GM12878 (cell line): ENCODE measurements at regions not wholly inside any gene's neighbourhood (a gene's known extent, or its start where the extent isn't known, plus 50 kb on each side); places are given as distances from the start of the nearest gene placed in this dataset.

Source experiments
- ATAC-seq: fragments of 200-7000 bp; cut with Tn5 transposase; 3 replicates; pipeline ENCODE4 v1.9.1; 2020; ENCODE audit warnings: mild to moderate bottlenecking, moderate library complexity
- BruUV-seq: library from RNA; stranded (reverse); fragments of 400-500 nt; replicated peaks from 2 replicates; lab custom pipeline; 2021; lab: Mats Ljungman, UMichigan
- CTCF ChIA-PET: fragments of 300-600 bp; sonication (Branson Sonifier 250); formaldehyde crosslinking; extraction: SDS; loops from one replicate; lab custom pipeline; 2021; ENCODE audit warnings: inconsistent platforms; lab: Yijun Ruan, JAX
- POLR2A ChIA-PET: fragments of 350-600 bp; formaldehyde crosslinking; extraction: SDS; loops from one replicate; lab custom pipeline; 2021; ENCODE audit warnings: inconsistent platforms; lab: Charles Lee
- RAD21 ChIA-PET: fragments of 300-600 bp; sonication (Branson Sonifier 250); formaldehyde crosslinking; loops from one replicate; lab custom pipeline; 2023; ENCODE audit warnings: antibody characterized with exemption; ENCODE audit not compliant: unreplicated experiment; lab: Charles Lee
- SMC1A ChIA-PET: fragments of 300-600 bp; sonication (Branson Sonifier 250); formaldehyde crosslinking; loops from one replicate; lab custom pipeline; 2023; ENCODE audit not compliant: unreplicated experiment, uncharacterized antibody; lab: Charles Lee
- DNase-seq: peaks from one replicate; pipeline ENCODE4 v3.0.0-alpha.2; 2011; ENCODE audit warnings: low read depth, low spot score
- FAIRE-seq: peaks from 3 replicates; lab custom pipeline; 2011; peaks lifted over from hg19 to GRCh38; lab: Jason Lieb, UNC
- H2AFZ ChIP-seq: 2 replicates; pipeline ENCODE4 v1.6.0; 2011; ENCODE audit warnings: low read depth, low read length, control low read depth; ENCODE audit not compliant: control insufficient read depth
- H3K27ac ChIP-seq: 2 replicates; pipeline ENCODE4 v1.5.1; 2011; ENCODE audit warnings: control low read depth; ENCODE audit not compliant: control insufficient read depth, insufficient read depth
- H3K27me3 ChIP-seq, 2 experiments: replicated peaks in 1 of 2; 2 replicates each; pipeline versions ENCODE4 v1.6.0 to v1.6.1; 2011; ENCODE audit warnings: low read length in 1 of 2; ENCODE audit not compliant: control insufficient read depth in 2 of 2, insufficient read depth in 2 of 2
- H3K36me3 ChIP-seq, 2 experiments: 2 replicates each; pipeline ENCODE4 v1.5.1; 2011; ENCODE audit warnings: low read length in 1 of 2; ENCODE audit not compliant: control insufficient read depth in 2 of 2, insufficient read depth in 2 of 2
- H3K4me1 ChIP-seq: 2 replicates; pipeline ENCODE4 v1.6.1; 2011; ENCODE audit warnings: mild to moderate bottlenecking, low read length, moderate library complexity, mixed read lengths; ENCODE audit not compliant: control insufficient read depth, insufficient read depth
- H3K4me2 ChIP-seq: 2 replicates; pipeline ENCODE4 v1.6.0; 2011; ENCODE audit warnings: control low read depth; ENCODE audit not compliant: control insufficient read depth, insufficient read depth
- H3K4me3 ChIP-seq: fragments of 200-600 bp; sonication (generic); 2 replicates; pipeline ENCODE4 v1.5.1; 2016
- H3K79me2 ChIP-seq: 2 replicates; pipeline ENCODE4 v1.6.0; 2011; ENCODE audit warnings: low read length; ENCODE audit not compliant: control insufficient read depth, insufficient read depth
- H3K9ac ChIP-seq: 2 replicates; pipeline ENCODE4 v1.8.0; 2011; ENCODE audit warnings: low read length, control low read depth, mixed read lengths; ENCODE audit not compliant: control insufficient read depth, insufficient read depth
- H3K9me3 ChIP-seq: replicated peaks from 3 replicates; pipeline ENCODE4 v1.5.1; 2011; ENCODE audit warnings: mild to moderate bottlenecking, low read length; ENCODE audit not compliant: control insufficient read depth, insufficient read depth
- H4K20me1 ChIP-seq: 2 replicates; pipeline ENCODE4 v1.6.0; 2011; ENCODE audit not compliant: control insufficient read depth, insufficient read depth
- EED ChIP-seq: sonication (generic); IDR thresholded peaks from 2 replicates; pipeline ENCODE4 v1.6.1; 2016; ENCODE audit warnings: antibody characterized with exemption, low read depth
- ESRRA ChIP-seq: IDR thresholded peaks from 2 replicates; pipeline ENCODE4 v1.6.1; 2012; ENCODE audit warnings: mild to moderate bottlenecking, low read length, improper control_type of control experiment
- EZH2 ChIP-seq: IDR thresholded peaks from 2 replicates; pipeline ENCODE4 v1.6.1; 2012; ENCODE audit warnings: low read depth, mild to moderate bottlenecking, control low read depth, inconsistent platforms, low read length, borderline replicate concordance; ENCODE audit not compliant: control insufficient read depth
- HDAC2 ChIP-seq: fragments of 200-600 bp; sonication (generic); IDR thresholded peaks from 2 replicates; pipeline ENCODE4 v1.6.1; 2017
- KDM1A ChIP-seq: fragments of 200-600 bp; sonication (generic); IDR thresholded peaks from 2 replicates; pipeline ENCODE4 v1.6.1; 2016; ENCODE audit warnings: borderline replicate concordance
- POU2F2 ChIP-seq: IDR thresholded peaks from 3 replicates; pipeline ENCODE4 v1.6.1; 2011; ENCODE audit warnings: low read depth, mild to moderate bottlenecking, low read length, borderline replicate concordance
- RBBP5 ChIP-seq: fragments of 200-600 bp; sonication (generic); conservative IDR thresholded peaks from 2 replicates; pipeline ENCODE4 v1.6.1; 2016
- SIN3A ChIP-seq: IDR thresholded peaks from 2 replicates; pipeline ENCODE4 v1.6.1; 2012; ENCODE audit warnings: low read depth, low read length, improper control_type of control experiment
- SIX5 ChIP-seq: IDR thresholded peaks from 2 replicates; pipeline ENCODE4 v1.6.1; 2011; ENCODE audit warnings: mild to moderate bottlenecking, low read depth, low read length, moderate library complexity; ENCODE audit not compliant: severe bottlenecking
- WGBS: methylation state at CpG from one replicate; pipeline ENCODE4 v1.1.6; 2016; ENCODE audit warnings: low lambda C conversion rate; ENCODE audit not compliant: insufficient replicate concordance, insufficient coverage; ENCODE audit errors: missing lambda C conversion rate; 5-methylcytosine and 5-hydroxymethylcytosine counted together
- in situ Hi-C: fragments of 300-500 bp; cut with MboI; formaldehyde crosslinking; loops from 9 replicates; pipeline ENCODE4 v1.14.3; 2018; ENCODE audit warnings: mixed read lengths
- intact Hi-C: fragments of 100-400 bp; cut with micrococcal nuclease; formaldehyde crosslinking; loops from one replicate; pipeline ENCODE4 v1.14.2; 2022; ENCODE audit not compliant: unreplicated experiment
- TF ChIP-seq, protein P1 (sequence below): IDR thresholded peaks from 2 replicates; pipeline ENCODE4 v1.6.1; 2012; ENCODE audit warnings: low read depth, low read length, improper control_type of control experiment
- TF ChIP-seq, protein P2 (sequence below): fragments of 450-650 bp; IDR thresholded peaks from 2 replicates; pipeline ENCODE4 v1.6.1; 2018; ENCODE audit warnings: mild to moderate bottlenecking, low read depth, moderate library complexity; ENCODE audit not compliant: partially characterized antibody
- TF ChIP-seq, protein P3 (sequence below): fragments of 450-650 bp; IDR thresholded peaks from 2 replicates; pipeline ENCODE4 v1.6.1; 2017; ENCODE audit warnings: borderline replicate concordance

DNA sequence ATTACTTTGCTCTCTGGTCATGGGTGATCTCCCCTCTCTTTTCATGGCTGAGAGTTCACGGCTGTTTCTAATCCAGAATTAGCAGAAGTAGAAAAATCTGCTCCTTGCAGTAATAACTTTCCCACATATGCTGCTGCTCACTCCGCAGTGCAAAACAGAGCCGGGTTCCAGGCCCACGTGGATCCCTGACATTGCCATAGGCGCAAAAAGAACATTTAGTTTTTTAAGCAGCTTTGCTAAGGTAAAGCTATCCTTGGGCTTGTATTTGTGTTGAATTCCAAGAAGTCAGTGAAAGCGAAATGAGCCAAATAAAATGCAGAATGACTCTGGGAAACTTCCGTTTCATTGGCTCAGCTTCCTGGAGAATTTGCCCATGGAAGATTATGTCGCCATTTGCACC is 633.7 kb upstream of the SUCLG2 start:
- TF ChIP-seq, protein P1, sequence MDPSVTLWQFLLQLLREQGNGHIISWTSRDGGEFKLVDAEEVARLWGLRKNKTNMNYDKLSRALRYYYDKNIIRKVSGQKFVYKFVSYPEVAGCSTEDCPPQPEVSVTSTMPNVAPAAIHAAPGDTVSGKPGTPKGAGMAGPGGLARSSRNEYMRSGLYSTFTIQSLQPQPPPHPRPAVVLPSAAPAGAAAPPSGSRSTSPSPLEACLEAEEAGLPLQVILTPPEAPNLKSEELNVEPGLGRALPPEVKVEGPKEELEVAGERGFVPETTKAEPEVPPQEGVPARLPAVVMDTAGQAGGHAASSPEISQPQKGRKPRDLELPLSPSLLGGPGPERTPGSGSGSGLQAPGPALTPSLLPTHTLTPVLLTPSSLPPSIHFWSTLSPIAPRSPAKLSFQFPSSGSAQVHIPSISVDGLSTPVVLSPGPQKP = no peak
- no peak for TF ChIP-seq HDAC2
- no peak for TF ChIP-seq ESRRA
- TF ChIP-seq EZH2 = no peak
- TF ChIP-seq KDM1A = no peak
- no peak for TF ChIP-seq EED
- TF ChIP-seq, protein P2, sequence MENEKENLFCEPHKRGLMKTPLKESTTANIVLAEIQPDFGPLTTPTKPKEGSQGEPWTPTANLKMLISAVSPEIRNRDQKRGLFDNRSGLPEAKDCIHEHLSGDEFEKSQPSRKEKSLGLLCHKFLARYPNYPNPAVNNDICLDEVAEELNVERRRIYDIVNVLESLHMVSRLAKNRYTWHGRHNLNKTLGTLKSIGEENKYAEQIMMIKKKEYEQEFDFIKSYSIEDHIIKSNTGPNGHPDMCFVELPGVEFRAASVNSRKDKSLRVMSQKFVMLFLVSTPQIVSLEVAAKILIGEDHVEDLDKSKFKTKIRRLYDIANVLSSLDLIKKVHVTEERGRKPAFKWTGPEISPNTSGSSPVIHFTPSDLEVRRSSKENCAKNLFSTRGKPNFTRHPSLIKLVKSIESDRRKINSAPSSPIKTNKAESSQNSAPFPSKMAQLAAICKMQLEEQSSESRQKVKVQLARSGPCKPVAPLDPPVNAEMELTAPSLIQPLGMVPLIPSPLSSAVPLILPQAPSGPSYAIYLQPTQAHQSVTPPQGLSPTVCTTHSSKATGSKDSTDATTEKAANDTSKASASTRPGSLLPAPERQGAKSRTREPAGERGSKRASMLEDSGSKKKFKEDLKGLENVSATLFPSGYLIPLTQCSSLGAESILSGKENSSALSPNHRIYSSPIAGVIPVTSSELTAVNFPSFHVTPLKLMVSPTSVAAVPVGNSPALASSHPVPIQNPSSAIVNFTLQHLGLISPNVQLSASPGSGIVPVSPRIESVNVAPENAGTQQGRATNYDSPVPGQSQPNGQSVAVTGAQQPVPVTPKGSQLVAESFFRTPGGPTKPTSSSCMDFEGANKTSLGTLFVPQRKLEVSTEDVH = no peak
- no peak for TF ChIP-seq SIX5
- no peak for TF ChIP-seq RBBP5
- TF ChIP-seq POU2F2 = no peak
- TF ChIP-seq, protein P3, sequence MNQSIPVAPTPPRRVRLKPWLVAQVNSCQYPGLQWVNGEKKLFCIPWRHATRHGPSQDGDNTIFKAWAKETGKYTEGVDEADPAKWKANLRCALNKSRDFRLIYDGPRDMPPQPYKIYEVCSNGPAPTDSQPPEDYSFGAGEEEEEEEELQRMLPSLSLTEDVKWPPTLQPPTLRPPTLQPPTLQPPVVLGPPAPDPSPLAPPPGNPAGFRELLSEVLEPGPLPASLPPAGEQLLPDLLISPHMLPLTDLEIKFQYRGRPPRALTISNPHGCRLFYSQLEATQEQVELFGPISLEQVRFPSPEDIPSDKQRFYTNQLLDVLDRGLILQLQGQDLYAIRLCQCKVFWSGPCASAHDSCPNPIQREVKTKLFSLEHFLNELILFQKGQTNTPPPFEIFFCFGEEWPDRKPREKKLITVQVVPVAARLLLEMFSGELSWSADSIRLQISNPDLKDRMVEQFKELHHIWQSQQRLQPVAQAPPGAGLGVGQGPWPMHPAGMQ = no peak
- TF ChIP-seq SIN3A = no peak
- in situ Hi-C loops = no loop called here
- ATAC-seq = no peak
- no peak overlapping the region for H2AFZ ChIP-seq
- no peaks in the 10 kb centered on the region for H3K36me3 ChIP-seq
- H3K79me2 ChIP-seq = no peaks in the 10 kb centered on the region
- intact Hi-C loops = no loop called here
- no peak overlapping the region for H3K9ac ChIP-seq
- RAD21 ChIA-PET = no interaction called here
- H4K20me1 ChIP-seq = no peaks in the 10 kb centered on the region
- no peak for DNase-seq
- WGBS = 40% methylated on average over 8 of the region's 8 CpGs
- FAIRE-seq = no peak
- H3K9me3 ChIP-seq = no peaks in the 10 kb centered on the region
- no TSS peak for BruUV-seq
- POLR2A ChIA-PET = no interaction called here
- SMC1A ChIA-PET = no interaction called here
- no peak overlapping the region for H3K4me3 ChIP-seq
- H3K4me1 ChIP-seq = no peaks in the 10 kb centered on the region
- CTCF ChIA-PET = interaction anchor here (0.6 kb wide), 1 partner anchor 672 kb away, joined by 3 read pairs; no protein-coding TSS in a partner anchor
- H3K27me3 ChIP-seq = no peaks in the 10 kb centered on the region
- H3K27ac ChIP-seq = no peak overlapping the region
- no peak overlapping the region for H3K4me2 ChIP-seq
